Cardiac muscle cell (in vitro differentiated cells and primary cell): ENCODE measurements at regions not wholly inside any gene's neighbourhood (a gene's known extent, or its start where the extent isn't known, plus 50 kb on each side); places are given as distances from the start of the nearest gene placed in this dataset.

Experiments
- DNase-seq, 2 donors: peaks; one replicate each; pipeline versions ENCODE4 v3.0.0 to v3.0.0-alpha.2; 2010 to 2017; ENCODE audit warnings: low read depth in 1 of 2, low spot score in 1 of 2
- H3K27ac ChIP-seq: fragments of 200-600 bp; sonication (generic); 2 replicates; pipeline ENCODE4 v1.5.1; 2016
- H3K27me3 ChIP-seq: fragments of 200-600 bp; sonication (generic); 2 replicates; pipeline ENCODE4 v1.6.0; 2016; ENCODE audit warnings: control low read depth
- H3K36me3 ChIP-seq: fragments of 200-600 bp; sonication (generic); 2 replicates; pipeline ENCODE4 v1.5.1; 2016; ENCODE audit warnings: control low read depth
- H3K4me1 ChIP-seq: fragments of 200-600 bp; sonication (generic); 2 replicates; pipeline ENCODE4 v1.8.1; 2017; ENCODE audit warnings: low read depth, mild to moderate bottlenecking, mixed run types
- H3K4me3 ChIP-seq: fragments of 200-600 bp; sonication (generic); 2 replicates; pipeline ENCODE4 v1.5.1; 2016; ENCODE audit warnings: mild to moderate bottlenecking
- H3K9me3 ChIP-seq: fragments of 200-600 bp; sonication (generic); 2 replicates; pipeline ENCODE4 v1.5.1; 2017; ENCODE audit warnings: low read depth, mild to moderate bottlenecking, control low read depth
- CTCF ChIP-seq: IDR thresholded peaks from 2 replicates; pipeline ENCODE4 v1.5.1; 2012; ENCODE audit warnings: low read depth, mild to moderate bottlenecking, low read length

DNA sequence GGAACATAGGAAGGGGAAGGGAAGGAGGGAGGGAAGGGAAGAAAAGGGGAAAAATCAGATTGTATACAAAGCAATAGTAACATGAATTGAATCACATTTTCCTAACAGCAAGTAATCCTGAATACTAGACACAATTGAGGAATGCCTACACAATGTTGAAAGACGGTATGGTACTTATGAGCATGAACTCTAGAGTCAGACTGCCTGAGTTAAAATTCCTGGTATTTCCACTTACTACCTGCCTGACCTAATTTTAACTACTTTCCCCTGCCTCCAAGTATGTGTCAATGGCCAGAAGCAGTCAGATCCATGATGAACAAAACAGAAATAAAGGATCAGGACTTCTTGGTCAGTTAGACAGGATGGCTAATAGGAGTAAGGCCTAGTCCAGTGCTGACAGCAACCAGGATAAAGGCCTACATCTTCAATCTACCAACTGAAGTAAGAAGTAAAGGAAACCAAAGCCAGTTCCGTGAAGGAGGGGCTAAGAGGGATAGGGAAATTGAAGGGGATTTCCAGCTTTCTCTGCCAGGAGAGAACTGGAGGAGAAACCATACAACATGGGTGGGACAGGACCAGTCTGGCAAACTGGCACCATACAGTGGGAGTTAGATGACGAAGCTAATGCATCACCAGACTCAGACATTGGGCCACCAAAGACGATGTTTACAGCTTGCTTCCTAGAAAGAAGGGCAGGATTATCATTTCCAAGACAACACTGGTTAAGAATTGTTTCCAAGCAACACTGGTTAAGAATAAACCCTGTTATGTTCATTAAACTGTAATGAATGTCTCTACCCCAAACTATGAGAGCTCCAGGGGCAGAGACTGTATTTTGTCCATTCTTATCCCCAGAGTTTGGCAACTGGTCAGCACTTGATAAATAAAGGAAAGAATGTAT is 151.6 kb upstream of the UBE2E2 start:
- Histone ChIP-seq H3K27me3 (no peaks in the 10 kb centered on the region), H3K4me1 (no peaks in the 10 kb centered on the region), H3K36me3 (no peaks in the 10 kb centered on the region), H3K9me3 (no peaks in the 10 kb centered on the region), H3K27ac (no peak overlapping the region), H3K4me3 (no peak overlapping the region)
- DNase-seq: no peak
- no peak for TF ChIP-seq CTCF

GRCh38 chr3:23052208-23052607 is 150.9 kb upstream of the UBE2E2 start:
- no peak for DNase-seq
- H3K27ac ChIP-seq: no peak overlapping the region
- H3K4me1 ChIP-seq: no peaks in the 10 kb centered on the region
- no peaks in the 10 kb centered on the region for H3K36me3 ChIP-seq
- no peaks in the 10 kb centered on the region for H3K27me3 ChIP-seq
- H3K4me3 ChIP-seq: no peak overlapping the region
- TF ChIP-seq CTCF: no peak
- H3K9me3 ChIP-seq: no peaks in the 10 kb centered on the region

DNA sequence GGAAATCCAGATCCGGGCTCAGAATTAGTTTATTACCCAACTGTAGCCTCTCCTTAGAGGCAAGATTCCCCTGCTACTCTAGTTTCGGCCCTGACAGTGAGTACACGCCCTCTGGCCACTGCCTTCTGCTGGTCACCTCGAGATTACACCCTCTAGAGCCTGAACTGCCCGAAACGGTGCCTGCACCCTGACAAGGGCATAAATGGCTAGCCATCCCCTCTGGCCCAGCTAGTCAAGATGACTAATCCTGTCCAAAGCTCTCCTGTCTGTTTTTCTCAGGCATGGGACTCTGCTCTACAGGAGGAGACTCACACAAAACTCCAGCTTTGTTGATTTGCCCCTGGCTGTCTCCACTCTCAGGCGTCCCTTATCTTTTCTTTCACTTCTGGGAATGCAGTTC is 150.5 kb upstream of the UBE2E2 start:
- no peak overlapping the region for H3K27ac ChIP-seq
- peak; percentile 9 for TF ChIP-seq CTCF
- DNase-seq: peak in 1 of 2 donors; percentile 25
- no peaks in the 10 kb centered on the region for H3K36me3 ChIP-seq
- no peak overlapping the region for H3K4me3 ChIP-seq
- no peaks in the 10 kb centered on the region for H3K9me3 ChIP-seq
- H3K27me3 ChIP-seq: no peaks in the 10 kb centered on the region
- no peaks in the 10 kb centered on the region for H3K4me1 ChIP-seq

GRCh38 chr3:23055733-23056376 is 147.3 kb upstream of the UBE2E2 start:
- Histone ChIP-seq H3K27me3 (no peaks in the 10 kb centered on the region), H3K4me3 (no peak overlapping the region), H3K4me1 (no peaks in the 10 kb centered on the region), H3K27ac (no peak overlapping the region), H3K36me3 (no peaks in the 10 kb centered on the region), H3K9me3 (no peaks in the 10 kb centered on the region)
- DNase-seq: peak in 1 of 2 donors; percentile 87
- TF ChIP-seq CTCF: no peak

- Histone ChIP-seq H3K27ac (no peak overlapping the region), H3K9me3 (no peaks in the 10 kb centered on the region), H3K4me3 (no peak overlapping the region), H3K27me3 (no peaks in the 10 kb centered on the region), H3K36me3 (no peaks in the 10 kb centered on the region), H3K4me1 (no peaks in the 10 kb centered on the region)
- TF ChIP-seq CTCF: no peak
- DNase-seq: no peak
Measured at GRCh38 chr3:23062582-23062981, 140.5 kb upstream of the UBE2E2 start.
